GM18868 (cell line): ENCODE measurements at regions not wholly inside any gene's neighbourhood (a gene's known extent, or its start where the extent isn't known, plus 50 kb on each side); places are given as distances from the start of the nearest gene placed in this dataset.

Experiments used
- ATAC-seq: cut with Tn5 transposase; IDR thresholded peaks from one replicate; pipeline ENCODE4 v1.9.1; 2021; ENCODE audit warnings: mild to moderate bottlenecking, moderate library complexity; ENCODE audit not compliant: unreplicated experiment

- ATAC-seq: no peak
These were observed 199.4 kb downstream of the CYRIA start for GRCh38 chr2:16466133-16466820.

- no peak for ATAC-seq
These were observed 201.0 kb downstream of the CYRIA start for GRCh38 chr2:16464641-16465040.

DNA sequence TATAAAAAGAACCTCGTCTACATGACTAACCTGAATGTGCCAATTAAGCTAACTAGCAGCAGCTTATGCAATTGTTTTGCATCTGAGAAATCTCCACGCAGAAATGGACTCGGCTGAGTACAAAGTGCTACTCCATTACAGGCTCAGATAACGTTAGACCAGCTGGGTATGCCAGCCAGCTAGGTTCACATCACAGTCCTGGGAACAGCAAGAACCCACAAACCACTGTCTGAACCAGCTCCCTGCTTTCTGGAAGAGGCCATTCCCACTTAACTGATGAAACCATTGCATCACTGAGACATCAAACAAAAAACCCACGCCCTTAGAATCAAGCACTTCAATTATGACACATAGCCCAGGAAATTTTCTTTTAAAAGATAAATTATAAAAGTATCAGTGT, 202.7 kb downstream of the CYRIA start:
- ATAC-seq: no peak

- no peak for ATAC-seq
These were observed 204.0 kb downstream of the CYRIA start for GRCh38 chr2:16461672-16462071.

DNA sequence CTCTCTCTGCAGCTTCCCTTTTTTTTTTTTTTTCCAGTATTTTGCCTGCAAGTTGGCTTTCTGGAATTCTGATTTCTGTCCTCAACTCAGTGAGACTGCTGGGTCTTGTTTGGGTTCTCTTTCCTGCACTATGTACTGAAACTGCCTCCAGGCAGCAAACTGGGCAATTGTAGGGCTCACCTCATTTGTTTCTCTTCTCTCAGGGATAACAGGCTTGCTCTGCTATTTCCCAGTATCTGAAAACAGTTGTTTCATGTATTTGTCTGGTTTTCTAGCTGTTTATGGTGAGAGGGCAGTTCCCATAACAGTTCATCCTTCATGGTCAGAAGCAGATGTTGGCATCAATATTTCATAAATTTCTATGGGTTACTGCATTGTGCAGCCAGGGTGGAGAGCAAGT, 206.0 kb downstream of the CYRIA start:
- no peak for ATAC-seq

DNA sequence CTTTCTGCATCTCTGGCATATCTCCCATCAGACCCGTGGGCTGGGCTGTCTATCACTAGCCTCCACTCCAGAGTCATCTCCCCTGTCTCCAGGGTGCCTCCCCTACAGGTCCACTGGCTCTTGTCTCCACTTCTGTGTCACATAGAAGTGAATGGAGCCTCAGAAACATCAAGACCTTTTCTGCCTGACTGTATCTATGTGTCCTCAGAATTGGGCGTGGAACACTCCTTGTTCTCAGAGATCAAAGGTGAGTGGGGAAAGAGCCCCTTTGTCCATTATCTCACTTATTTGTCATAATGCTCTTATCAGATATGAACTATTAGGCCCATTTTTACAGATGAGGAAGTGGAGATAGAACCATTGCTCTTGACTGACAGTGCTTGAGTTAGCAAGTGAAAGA, 211.0 kb downstream of the CYRIA start:
- no peak for ATAC-seq

- no peak for ATAC-seq
These were observed 213.5 kb downstream of the CYRIA start for GRCh38 chr2:16452123-16452522.

DNA sequence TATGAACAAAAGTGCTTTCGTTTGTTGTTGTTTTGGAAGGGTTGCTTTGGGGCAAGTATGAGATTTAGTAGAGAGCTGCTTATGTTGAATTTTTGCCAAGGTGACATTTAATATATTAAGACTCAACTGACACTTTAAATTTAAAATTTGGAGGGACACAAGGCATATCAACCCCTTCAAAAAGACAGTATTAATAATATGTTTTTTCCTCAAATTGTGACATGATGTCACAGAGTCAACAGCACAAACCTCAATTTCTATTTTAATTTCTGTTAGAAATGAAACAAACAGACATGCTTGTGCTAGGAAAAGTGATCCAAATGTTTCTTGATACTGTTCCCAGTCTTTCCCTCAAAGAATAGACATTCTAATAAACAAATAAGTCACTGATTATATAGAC, 218.9 kb downstream of the CYRIA start:
- no peak for ATAC-seq

- ATAC-seq: no peak
These were observed 222.7 kb downstream of the CYRIA start for GRCh38 chr2:16442971-16443370.

DNA sequence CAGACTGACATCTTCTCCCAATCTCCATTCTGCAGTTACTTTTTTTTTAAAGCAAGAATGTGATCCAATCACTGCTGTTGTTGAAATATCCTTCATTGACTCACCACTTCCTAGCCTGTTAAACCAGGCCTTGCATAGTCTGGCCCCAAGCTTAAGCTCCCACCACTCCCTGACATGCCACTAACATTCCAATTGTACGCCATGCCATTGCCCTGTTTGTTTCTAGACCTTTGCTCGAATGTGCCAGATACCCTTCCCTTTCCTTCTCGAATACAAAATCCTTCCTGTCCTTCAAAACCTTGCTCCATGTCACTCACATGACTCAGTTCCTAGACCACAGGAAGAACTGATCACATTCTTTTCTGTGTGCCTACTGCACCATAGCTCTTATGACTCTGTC, 224.2 kb downstream of the CYRIA start:
- ATAC-seq: no peak

DNA sequence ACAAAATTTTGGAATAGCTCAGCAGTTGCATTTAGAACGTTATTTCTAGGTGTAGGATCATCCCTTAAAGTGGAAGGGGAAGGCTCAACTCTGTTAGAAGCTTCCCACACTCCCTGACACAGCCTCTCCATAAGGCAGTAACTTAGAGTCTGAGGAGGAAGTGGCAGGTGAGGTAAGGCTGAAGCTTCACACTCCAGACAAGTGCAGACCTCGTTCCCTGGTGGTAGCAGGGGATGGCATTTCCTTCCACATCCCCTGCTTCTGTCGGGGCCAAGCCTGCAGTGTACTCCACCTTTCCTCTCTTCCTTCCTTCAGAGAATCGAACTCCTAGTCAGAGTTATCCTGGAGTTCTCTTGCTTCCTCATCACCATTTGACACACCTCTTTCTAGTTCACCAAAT, 224.7 kb downstream of the CYRIA start:
- ATAC-seq: no peak

GRCh38 chr2:16438613-16439321, 226.9 kb downstream of the CYRIA start:
- no peak for ATAC-seq

DNA sequence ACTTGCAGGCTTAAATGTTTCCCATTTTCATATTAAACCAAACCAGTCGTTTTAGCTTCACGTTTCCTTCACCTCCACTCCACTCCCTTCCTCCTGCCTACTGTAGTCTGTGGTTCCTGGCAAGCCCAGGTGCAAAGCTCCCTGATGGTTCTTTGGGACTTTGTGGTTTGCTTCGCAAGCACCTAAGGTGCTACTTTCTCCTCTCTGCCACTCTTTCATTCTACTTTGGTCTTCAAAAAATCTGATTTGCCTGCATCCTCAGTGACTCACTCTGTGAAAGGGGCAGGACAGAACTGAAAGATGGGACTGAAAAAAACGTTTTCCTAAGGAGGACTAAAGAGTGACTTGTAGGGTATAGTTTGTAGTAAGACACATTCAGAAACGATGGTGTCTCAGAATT, 228.4 kb downstream of the CYRIA start:
- ATAC-seq: no peak

GRCh38 chr2:16434393-16434792, 231.2 kb downstream of the CYRIA start:
- ATAC-seq: no peak

DNA sequence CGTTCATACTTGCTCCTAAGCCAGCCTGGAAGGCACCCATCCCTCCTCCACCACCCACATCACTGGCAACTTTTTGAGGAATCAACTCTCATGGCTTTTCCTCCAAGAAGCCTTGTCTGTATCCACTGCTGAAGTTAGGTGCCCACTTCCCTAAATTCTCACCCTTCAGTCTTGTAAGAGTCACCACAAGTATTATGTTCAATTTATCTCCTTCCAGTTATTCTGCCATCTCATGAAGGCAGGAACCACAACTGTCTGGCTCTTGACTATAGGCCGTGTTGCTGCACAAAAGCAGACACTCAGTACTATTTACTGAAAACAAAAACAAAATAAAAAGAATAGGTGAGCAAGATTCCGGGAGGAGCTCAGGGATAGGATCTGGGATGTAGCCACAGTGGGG, 234.8 kb downstream of the CYRIA start:
- no peak for ATAC-seq

- no peak for ATAC-seq
These were observed 236.0 kb downstream of the CYRIA start for GRCh38 chr2:16429431-16430145.

- ATAC-seq: no peak
These were observed 236.6 kb downstream of the CYRIA start for GRCh38 chr2:16429002-16429401.

- ATAC-seq: no peak
These were observed 239.9 kb downstream of the CYRIA start for GRCh38 chr2:16425462-16426336.

DNA sequence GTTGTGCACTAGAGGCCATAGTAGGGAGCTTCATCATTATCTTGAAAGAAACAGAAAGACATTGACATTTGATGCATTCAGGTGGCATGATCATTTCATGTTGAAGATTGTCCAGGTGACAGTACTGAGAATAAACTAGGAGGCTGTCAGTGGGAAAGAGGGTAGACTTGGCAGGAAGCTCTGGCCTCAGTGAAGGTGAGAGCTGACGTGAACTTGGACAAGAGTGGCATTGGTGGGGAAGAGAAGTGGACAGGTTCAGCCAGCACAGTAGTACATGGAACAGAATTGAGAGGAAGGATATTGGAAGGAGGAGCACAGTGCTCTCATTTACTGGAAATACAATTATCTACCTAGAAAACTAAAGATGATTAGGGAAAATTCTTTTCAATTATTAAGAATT, 245.2 kb downstream of the CYRIA start:
- ATAC-seq: no peak

DNA sequence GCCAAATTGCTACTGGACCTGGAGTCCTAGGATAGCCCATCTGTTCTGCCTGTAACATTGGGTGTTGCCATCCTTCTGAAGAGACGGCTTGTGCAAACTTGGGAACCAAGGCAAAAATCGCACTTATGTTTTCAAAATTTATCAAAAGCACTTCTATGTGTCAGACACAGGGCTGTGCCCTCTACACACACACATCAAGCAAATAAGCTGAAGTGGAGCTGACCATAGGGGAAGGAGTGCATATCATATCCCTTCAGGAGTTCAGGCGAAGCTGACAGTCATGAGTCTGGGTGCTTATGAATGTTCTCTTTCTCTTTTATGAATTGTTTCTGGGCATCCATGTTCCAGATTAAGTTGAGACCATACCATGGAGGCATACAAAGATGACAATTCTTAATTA, 247.9 kb downstream of the CYRIA start:
- ATAC-seq: no peak

- ATAC-seq: no peak
These were observed 249.0 kb downstream of the CYRIA start for GRCh38 chr2:16416651-16417050.
